Ishikawa (cell line): ENCODE measurements at regions not wholly inside any gene's neighbourhood (a gene's known extent, or its start where the extent isn't known, plus 50 kb on each side); places are given as distances from the start of the nearest gene placed in this dataset.

ENCODE experiments used
- EGR1 ChIP-seq: IDR thresholded peaks from 2 replicates; pipeline ENCODE4 v1.6.1; 2012
- USF1 ChIP-seq: IDR thresholded peaks from 2 replicates; pipeline ENCODE4 v1.6.1; 2012

- no peak for TF ChIP-seq EGR1
- TF ChIP-seq USF1, result no peak
Measured at GRCh38 chr5:124103671-124104070, 591.7 kb downstream of the CSNK1G3 start.
